C4-2B (cell line): ENCODE measurements at regions not wholly inside any gene's neighbourhood (a gene's known extent, or its start where the extent isn't known, plus 50 kb on each side); places are given as distances from the start of the nearest gene placed in this dataset.
A peak's percentile ranks its signal among the peaks of the same experiment; 100 is the strongest.

Experiments used
- CTCF ChIP-seq: fragments of 450-650 bp; conservative IDR thresholded peaks from 2 replicates; pipeline ENCODE4 v1.5.1; 2017; ENCODE audit warnings: mild to moderate bottlenecking
- ZFX ChIP-seq: fragments of 450-650 bp; IDR thresholded peaks from 2 replicates; pipeline ENCODE4 v1.6.1; 2017

GRCh38 chrX:112913807-112914206 is 73.2 kb upstream of the AMOT start:
- TF ChIP-seq CTCF = peak; percentile 25
- TF ChIP-seq ZFX = no peak
